ENCODE measurements at regions not wholly inside any gene's neighbourhood (a gene's known extent, or its start where the extent isn't known, plus 50 kb on each side); places are given as distances from the start of the nearest gene placed in this dataset.

GRCh38 chr4:173763389-173763788 is 233.4 kb upstream of the HAND2 start:
- Histone ChIP-seq H3K27me3 (no peaks in the 10 kb centered on the region), H3K36me3 (no peaks in the 10 kb centered on the region), H3K4me1 (no peaks in the 10 kb centered on the region), H3K27ac (no peak overlapping the region), H3K9me3 (no peaks in the 10 kb centered on the region), H3K4me3 (no peak overlapping the region)
- ATAC-seq (no peak), DNase-seq (no peak)
- TF ChIP-seq, protein P1, sequence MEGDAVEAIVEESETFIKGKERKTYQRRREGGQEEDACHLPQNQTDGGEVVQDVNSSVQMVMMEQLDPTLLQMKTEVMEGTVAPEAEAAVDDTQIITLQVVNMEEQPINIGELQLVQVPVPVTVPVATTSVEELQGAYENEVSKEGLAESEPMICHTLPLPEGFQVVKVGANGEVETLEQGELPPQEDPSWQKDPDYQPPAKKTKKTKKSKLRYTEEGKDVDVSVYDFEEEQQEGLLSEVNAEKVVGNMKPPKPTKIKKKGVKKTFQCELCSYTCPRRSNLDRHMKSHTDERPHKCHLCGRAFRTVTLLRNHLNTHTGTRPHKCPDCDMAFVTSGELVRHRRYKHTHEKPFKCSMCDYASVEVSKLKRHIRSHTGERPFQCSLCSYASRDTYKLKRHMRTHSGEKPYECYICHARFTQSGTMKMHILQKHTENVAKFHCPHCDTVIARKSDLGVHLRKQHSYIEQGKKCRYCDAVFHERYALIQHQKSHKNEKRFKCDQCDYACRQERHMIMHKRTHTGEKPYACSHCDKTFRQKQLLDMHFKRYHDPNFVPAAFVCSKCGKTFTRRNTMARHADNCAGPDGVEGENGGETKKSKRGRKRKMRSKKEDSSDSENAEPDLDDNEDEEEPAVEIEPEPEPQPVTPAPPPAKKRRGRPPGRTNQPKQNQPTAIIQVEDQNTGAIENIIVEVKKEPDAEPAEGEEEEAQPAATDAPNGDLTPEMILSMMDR (IDR thresholded peaks at IDR 0.05) = no peak
- intact Hi-C loops (cut with DNase I) = no loop called here

GRCh38 chr4:173761938-173762337 is 231.9 kb upstream of the HAND2 start:
- intact Hi-C loops (cut with DNase I) = no loop called here
- DNase-seq (no peak), ATAC-seq (no peak)
- Histone ChIP-seq H3K4me3 (no peak overlapping the region), H3K27me3 (no peaks in the 10 kb centered on the region), H3K36me3 (no peaks in the 10 kb centered on the region), H3K27ac (no peak overlapping the region), H3K4me1 (no peaks in the 10 kb centered on the region), H3K9me3 (no peaks in the 10 kb centered on the region)
- TF ChIP-seq, protein P1 (IDR thresholded peaks at IDR 0.05) = no peak

DNA sequence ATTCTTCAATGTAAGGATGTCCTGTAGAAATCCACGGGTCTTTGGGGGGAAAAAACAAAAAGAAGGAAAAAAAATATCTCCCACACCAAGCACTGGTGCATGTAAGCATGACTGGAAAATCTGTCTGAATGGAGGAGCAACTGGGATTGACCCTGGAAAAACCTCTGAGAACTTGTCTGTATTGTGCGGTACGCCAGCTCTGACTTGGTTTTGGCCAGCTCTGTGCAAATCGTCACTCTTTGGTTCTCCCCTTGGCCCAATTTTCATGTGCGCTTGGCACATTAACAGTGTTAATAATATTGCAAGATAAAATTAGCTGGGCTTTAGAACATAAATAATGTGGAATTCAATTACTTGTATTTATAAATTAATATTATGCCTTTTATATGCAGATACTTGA is 231.2 kb upstream of the HAND2 start:
- Histone ChIP-seq H3K4me3 (no peak overlapping the region), H3K9me3 (no peaks in the 10 kb centered on the region), H3K27ac (no peak overlapping the region), H3K27me3 (no peaks in the 10 kb centered on the region), H3K4me1 (no peaks in the 10 kb centered on the region), H3K36me3 (no peaks in the 10 kb centered on the region)
- intact Hi-C loops (cut with DNase I) = no loop called here
- ATAC-seq = no peak
- DNase-seq = no peak
- TF ChIP-seq, protein P1 (IDR thresholded peaks at IDR 0.05) = no peak

DNA sequence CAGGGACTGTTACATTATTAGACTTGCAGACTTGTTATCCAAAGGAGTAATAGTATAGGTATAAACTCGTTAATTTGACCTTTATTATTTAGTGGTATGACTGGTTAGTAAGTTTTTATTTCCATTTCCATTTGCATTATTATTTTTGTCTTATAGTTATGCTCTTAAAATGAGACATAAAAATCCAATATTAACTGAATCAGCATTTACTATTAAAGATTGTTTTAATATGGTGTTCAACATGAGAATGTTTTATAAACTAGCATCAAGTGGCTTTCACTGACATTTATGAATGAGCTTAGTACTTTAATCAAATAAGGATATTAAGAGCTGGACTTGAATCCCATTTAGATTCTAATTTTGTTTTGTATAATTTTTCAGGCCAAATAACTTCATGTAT is 228.1 kb upstream of the HAND2 start:
- intact Hi-C loops (cut with DNase I) = no loop called here
- ATAC-seq (no peak), DNase-seq (no peak)
- Histone ChIP-seq H3K27ac (no peak overlapping the region), H3K4me1 (no peaks in the 10 kb centered on the region), H3K27me3 (no peaks in the 10 kb centered on the region), H3K4me3 (no peak overlapping the region), H3K36me3 (no peaks in the 10 kb centered on the region), H3K9me3 (no peaks in the 10 kb centered on the region)
- TF ChIP-seq, protein P1 (IDR thresholded peaks at IDR 0.05) = no peak

DNA sequence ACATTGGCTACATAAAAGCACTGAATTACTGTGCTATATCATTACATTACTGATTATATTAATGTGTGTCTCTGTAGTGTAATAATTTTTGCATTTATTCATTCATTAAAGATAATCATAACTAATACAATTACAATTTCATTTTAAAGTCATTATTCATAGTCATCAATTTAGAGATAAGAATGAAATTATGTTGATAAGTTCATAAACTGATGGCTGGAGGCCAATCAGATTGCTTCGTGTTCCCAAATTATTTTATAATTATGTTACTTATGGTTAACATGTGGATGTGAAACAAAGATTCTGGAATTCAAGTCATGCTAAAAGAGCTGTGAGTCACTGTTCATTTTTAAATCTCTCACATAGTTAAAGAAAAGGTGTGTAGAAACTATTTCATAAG is 223.4 kb upstream of the HAND2 start:
- ATAC-seq = no peak
- DNase-seq = no peak

More for the DNA sequence above, 223.4 kb upstream of the HAND2 start:
- no peaks in the 10 kb centered on the region for H3K36me3 ChIP-seq
- TF ChIP-seq, protein P1 (IDR thresholded peaks at IDR 0.05) = no peak
- intact Hi-C loops (cut with DNase I) = no loop called here
- no peak overlapping the region for H3K4me3 ChIP-seq
- no peaks in the 10 kb centered on the region for H3K9me3 ChIP-seq
- H3K27me3 ChIP-seq = no peaks in the 10 kb centered on the region
- no peaks in the 10 kb centered on the region for H3K4me1 ChIP-seq
- no peak overlapping the region for H3K27ac ChIP-seq
